ENCODE measurements at regions not wholly inside any gene's neighbourhood (a gene's known extent, or its start where the extent isn't known, plus 50 kb on each side); places are given as distances from the start of the nearest gene placed in this dataset.
A peak's percentile ranks its signal among the peaks of the same experiment; 100 is the strongest.

DNA sequence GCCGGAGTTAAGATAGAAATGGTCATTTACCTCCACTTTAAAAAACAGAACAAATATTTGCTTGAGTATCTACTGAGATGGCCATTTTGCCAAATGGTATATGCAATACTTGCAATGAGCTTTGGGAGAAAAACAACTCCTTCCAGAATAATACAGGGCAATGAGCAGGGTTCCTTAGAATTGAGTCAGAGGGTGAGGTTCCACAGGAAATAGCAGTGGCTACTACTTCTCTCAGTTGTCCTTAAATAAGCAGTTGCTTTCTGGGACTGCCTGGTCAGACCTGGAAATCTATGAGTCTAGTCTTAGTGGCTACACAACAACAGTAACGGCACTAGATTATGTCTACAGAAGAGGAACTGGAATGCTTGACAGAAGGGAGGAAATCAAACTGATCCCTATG lies 80.9 kb upstream of the CCDC85A start:
- DNase-seq: no peak

GRCh38 chr2:56104962-56105361 lies 78.8 kb upstream of the CCDC85A start:
- DNase-seq: no peak

DNA sequence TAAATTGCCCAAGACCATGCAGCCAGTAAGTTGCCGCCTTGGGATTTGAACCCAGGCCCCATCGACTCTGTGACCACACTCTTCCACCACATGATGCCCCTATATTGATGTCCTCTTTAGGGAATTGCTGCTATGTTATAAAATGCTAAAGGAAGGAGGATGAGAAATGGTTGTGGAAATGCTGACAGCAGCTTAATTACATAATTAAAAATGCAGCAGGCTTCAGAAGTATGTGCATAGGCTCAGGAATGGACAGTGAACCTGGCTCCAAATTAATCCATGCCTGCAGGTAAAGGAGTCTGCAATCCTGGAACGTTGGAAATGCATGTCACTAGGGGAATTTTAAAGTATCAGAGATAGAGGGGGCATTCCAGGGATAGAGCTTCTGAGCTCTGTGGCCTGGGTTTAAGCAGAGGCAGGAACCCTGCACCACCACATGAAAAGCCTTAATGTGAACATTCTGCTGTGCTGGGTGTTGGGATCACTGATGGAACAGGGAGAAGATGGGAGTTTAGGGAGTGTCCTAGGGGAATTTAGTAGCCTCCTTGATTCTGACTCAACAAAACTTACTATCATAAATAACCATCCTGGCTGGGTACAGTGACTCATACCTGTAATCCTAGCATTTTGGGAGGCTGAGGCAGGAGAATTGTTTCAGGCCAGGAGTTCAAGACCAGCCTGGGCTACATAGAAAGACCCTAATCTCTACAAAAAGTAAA lies 76.1 kb upstream of the CCDC85A start:
- no peak for DNase-seq

DNA sequence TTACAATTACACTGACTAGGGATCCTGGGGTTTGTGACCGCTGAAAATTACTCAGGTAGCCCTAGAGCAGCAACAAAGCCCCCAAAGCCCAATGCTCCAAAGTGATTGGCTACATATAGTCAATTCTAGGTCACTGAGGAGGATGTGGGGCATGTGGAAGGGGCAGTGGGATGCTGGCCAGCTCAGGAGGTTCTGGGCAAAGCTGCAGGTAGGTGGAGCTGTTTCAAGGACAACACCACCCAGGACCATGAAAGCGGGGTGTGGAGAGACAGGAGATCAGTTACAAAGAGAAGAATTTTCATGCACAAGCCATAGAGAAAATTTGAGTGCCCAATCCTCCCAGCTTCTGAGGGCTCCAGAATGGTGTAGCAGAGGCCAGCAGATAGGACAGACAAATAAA lies 75.0 kb upstream of the CCDC85A start:
- no peak for DNase-seq

- no peak for DNase-seq
These were observed 73.8 kb upstream of the CCDC85A start for GRCh38 chr2:56109994-56110393.

DNA sequence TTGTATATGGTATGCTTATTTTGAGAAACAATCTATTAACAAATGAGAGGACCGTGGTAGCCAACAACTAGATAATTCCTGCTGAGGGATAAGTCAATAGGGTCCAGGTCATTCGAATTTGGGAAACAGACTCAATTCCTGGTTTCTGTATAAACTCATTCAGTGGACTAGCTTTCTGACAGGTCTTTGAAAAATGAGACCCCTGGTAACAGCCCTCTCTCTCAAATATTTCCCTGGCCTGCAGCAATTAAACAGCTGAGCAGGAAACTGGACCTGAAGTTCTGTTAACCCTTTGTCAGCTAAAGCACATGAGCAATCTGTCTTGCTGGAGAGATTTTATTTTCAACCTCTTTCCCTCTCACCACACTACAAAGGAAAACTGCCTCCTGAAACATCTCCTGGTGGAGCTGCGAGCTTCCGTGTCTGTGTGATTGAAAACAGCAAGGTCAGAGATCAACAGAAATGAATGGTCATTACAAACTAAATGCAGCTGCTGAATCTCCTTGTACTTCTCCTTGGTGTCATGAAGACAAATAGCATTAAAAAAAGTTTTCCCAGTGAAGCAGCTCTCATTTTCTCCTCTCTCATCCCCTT lies 70.3 kb upstream of the CCDC85A start:
- DNase-seq: no peak

GRCh38 chr2:56117764-56118163 lies 66.0 kb upstream of the CCDC85A start:
- DNase-seq: no peak

GRCh38 chr2:56118474-56118873 lies 65.3 kb upstream of the CCDC85A start:
- DNase-seq: no peak

DNA sequence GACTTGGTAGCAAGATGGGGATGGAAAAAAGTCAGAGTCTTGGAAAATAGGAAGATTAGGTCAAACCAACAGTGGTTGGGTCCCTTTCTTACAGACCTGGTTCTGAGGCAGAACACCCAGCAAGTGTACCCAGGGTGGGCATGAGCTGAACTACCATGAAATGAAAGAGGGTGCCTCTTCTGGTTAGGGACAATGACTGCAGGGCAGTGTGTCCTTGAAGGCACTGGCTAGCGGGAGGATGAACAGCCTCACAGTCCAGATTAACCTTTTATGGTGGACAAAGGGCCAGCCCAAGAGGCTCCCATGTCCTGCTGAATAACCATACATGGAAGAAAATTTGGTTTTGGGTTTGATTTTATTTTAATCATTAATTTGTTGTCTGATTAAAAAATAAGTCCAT lies 61.8 kb upstream of the CCDC85A start:
- no peak for DNase-seq

DNA sequence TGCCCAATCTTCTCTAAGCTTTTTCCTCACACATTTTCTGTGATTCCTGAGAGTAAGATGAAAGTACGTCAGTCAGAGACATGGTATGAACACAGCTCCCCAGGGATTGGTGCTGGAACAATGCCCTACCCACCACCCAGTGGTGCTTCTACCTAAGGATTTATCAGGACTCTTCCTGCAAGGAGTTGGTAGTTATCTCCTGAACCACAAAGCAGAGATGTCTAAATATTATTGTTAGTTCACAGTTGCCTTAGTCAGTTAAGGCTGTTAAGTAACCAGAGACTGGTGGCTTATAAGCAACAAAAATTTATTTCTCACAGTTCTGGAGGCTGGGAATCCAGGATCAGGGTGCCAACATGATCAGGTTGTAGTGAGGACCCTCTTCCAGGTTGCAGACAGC lies 60.3 kb upstream of the CCDC85A start:
- DNase-seq: no peak

DNA sequence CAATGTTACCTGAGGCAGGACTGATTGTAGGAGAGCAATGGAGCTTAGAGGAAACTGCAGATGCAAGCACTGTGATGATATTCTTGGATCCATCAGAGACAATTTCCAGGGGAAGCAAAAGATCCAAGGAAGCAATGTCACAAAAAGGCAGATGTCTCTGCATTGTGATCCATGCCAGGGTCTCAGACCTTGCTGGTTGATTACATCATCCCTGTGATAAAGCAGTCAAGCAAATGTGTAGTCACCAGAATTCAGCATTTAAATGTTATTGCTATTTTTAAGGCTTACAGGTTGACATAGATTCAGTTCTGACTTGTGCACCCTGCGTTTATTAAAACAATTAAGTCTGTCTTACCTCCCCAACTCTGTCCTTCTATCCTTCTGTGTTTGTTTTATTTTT lies 56.8 kb upstream of the CCDC85A start:
- DNase-seq: no peak

- DNase-seq: no peak
These were observed 56.2 kb upstream of the CCDC85A start for GRCh38 chr2:56127463-56128152.

DNA sequence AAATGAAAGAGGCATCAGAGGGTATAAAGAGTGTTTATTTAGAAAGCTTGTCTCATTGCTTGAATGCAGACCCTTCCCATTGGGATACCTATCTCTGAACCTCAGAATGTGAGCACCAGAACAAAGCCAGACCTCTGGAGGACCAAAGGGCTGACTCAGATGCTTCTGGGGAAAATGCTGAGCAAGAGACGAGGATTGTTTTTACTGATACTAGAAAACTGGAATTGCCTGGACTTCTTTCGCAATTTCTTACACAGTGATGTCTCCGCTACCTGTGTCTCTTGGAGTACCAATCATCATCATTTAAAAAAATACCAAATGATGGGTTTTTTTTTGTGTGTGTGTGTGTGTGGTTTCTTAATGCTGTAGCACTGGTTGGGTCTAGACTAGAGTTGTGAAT lies 55.6 kb upstream of the CCDC85A start:
- no peak for DNase-seq

- peak; percentile 10 for DNase-seq
These were observed 53.2 kb upstream of the CCDC85A start for GRCh38 chr2:56130463-56131070.

DNA sequence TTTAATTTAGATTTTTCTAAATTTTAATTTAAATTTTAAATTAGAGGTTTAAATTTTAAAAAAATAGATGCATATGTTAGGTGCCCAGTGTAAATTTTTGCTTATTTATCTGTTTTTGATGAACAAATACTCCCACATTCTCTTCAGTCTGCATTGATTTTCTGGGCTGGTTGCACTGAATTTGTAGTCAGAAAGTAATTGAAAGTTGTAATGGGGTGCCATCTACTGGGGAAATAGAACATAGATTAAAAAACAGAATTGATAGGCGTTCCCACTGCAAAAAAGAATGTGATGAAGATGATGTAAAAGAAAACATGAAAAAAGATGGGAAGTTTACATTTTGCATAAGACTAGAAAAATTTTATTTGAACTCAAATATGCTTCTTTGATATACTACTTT lies 51.7 kb upstream of the CCDC85A start:
- peak; percentile 48 for DNase-seq

DNA sequence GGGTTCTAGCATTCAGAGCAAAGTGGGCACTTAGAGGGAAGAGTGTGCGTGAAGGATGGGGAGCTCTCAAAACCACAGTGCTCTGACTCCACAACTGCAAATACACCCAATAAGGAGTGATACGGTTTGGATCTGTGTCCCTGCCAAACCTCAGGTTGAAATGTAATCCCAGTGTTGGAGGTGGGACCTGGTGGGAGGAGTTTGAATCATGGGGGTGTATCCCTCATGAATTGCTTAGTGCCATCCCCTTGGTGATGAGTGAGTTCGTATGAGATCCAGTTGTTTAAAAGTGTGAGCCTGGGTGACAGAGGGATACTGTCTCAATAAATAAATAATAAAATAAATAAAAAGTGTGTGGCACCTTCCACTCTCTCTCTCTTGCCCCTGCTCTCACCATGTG lies 50.3 kb upstream of the CCDC85A start:
- no peak for DNase-seq

DNA sequence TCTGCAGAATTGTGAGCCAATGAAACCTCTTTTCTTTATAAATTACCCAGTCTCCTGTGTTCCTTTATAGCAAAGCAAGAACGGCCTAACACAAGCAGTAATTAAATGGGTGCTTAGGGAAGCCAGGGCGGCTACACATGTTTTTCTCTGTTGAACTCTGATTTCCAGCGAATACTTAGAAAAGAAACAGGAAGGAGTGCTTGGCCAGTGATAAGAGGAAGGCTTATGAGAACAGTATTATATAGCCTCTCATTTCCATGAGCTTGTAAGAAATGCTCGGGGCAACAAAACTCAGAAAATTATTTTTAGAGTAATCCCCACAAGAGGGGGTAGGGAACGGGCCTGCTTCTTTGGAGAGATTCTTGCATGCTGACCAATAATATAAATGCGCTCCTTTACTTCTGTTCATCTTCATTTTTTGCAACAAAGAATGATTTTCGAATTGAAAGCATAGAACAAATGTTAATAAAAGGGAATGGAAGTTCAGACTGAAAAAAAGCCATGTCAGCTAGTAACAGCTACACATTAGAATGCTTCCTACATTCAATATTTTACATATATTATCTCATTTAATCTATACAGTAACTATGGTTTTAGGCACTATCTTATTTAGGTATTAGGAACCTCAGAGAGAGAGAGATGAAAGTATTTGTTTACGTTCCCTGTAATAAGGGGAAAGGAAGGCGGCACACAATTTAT lies 49.7 kb upstream of the CCDC85A start:
- no peak for DNase-seq

Measured in hindlimb muscle (tissue), 1 donor.